ENCODE measurements at regions not wholly inside any gene's neighbourhood (a gene's known extent, or its start where the extent isn't known, plus 50 kb on each side); places are given as distances from the start of the nearest gene placed in this dataset.
A peak's percentile ranks its signal among the peaks of the same experiment; 100 is the strongest.

DNA sequence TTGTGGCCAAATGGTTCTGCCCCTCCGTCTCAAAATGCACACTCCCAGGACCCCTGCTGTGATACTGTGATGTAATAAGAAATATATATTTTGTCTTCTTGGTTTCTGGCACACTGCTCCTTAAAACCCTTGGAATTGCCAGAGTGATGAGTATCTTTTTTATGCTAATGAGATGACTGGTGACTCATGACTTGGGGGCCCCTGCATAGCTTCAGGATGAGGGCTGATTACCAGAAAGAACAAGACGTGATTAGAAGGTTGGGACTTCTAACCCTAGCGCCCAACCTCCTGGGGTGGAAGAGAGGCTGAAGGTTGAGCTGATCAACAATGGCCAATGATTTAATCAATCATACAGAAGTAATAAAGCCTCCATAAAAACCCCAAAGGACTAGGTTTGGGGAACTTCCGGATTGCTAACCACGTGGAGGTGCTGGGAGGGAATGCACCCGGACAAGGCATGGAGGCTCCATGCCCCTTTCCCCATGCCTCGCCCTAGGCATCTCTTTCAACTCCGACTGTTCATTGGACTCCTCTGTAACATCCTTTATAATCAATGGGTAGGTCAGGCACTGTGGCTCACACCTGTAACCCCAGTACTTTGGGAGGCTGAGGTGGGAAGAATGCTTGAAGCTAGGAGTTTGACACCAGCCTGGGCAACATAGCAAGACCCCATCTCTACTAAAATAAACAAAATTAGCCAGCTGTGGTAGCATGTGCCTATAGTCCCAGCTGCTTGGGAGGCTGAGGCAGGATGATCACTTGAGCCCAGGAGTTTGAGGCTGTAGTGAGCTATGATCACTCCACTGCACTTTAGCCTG, 89.1 kb downstream of the HS1BP3 start:
- DNase-seq, result no peak

DNA sequence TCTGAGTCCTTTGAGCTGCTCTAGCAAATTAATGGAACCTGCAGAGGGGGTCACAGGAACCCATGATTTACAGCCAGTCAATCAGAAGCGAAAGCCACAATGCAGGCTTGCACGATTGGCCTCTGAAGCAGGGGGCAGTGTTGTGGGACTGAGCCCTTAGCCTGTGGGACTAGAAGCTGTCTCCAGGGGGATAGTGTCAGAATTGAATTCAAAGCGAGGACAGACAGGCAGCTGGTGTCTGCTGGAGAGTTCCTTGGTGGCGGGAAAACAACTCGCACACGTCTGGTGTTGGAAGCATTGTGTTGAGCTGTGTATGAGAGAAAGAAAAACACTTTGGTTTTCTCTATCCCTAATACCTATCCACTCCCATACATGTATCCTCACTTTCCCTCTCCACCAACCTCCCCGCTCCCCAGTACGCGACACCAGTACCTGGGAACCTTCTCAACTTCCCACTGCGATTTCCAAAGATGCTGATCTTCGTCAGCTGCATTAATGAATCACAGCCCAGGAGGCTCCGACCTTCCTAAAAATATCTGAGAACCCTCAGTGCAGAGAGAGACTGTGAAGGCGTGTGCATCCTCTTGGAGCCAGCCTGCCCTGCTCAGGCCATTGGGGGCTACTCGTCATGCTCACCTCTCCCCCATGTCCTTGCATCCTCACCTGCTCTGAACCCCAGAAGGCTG, 88.2 kb downstream of the HS1BP3 start:
- peak; percentile 22 for DNase-seq

DNA sequence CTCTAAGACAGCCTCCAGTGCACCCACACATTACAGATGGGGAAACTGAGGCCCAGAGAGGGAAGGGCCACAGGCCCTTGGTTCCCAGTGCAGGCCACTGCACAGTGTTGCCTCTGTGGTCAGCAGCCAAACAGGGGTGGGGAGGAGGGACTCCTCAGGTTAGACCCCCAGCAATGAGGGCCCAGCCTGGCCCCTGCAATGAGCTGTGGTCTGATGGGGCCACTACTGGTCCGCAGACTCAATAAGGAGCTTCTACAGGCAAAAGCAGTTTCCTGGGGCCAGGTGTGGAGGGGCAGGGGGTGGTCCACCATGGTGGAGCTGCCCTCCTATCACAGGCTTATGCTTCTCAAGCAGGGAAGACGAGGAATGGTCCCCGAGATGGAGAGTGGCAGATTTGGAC, 87.6 kb downstream of the HS1BP3 start:
- no peak for DNase-seq

DNA sequence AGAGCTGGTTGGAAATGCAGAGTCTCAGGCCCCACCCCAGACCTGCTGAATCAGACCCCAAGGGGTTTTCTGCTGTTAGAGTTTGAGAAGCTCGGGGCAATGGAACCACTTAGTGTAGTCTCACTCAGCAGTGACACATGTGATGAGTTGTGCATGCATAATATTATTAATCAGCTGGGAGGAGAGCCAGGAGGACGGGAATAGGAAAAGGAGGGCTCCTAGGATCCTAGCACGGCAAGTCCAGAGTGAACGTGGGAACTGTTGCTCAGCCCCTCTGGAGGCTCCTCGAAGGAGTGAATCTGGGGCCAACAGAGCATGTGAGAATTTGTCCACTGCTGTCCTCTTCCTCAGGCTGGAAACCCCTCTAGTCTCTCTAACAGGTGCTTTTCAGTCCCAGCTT, 87.1 kb downstream of the HS1BP3 start:
- no peak for DNase-seq

DNA sequence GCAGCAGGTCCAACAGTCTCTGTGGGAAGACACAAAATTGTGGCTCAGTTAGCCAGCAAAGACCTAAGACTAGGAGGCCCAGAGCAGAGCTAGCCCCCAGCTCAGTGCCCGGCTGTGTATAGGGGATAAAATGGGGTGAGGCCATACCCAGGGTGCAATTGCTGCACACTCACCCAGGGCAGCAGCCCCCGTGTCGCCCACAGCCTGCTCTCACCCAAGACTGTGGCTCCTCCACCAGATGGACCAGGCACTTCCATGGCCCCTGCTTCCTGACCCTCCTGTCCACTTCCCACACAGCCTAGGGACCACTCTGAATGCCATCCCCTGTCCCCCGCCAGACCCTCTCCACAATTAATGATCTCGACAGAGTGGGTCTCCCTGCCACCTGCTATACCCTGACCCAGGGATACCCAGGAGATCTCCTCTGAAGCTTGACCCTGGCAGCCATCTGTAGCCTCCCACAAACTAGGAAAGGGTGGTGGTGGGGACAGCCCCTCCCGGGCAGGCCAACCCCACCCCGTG, 85.7 kb downstream of the HS1BP3 start:
- DNase-seq, result no peak

DNA sequence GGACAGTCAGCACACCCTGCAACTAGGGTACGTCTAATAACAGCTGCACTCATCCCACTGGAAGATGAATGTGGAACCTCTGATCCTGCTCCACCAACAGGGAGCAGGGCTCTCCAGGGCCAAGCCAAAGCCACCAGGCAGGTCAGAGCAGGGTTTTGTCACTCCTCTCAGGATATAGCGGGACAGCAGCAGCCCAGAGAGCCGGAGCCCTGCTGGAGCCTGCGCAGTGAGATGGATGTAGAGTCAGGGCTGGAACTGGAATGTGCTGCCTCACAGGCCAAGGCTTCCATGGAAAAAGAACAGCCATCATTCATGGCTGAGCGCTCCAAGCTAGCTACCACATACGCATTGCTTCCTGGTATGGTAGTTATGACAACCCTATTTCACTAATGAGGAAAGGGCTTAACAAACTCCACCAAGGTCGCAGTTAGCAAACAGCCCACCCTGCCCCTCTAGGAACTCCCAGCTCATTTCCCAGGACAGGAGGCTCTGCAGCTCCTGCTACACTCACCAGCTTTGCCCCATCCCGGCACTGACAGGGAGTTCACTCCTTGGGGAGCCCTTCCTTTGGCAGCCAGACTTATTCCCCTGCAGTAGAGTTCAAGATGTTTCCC, 85.2 kb downstream of the HS1BP3 start:
- no peak for DNase-seq

DNA sequence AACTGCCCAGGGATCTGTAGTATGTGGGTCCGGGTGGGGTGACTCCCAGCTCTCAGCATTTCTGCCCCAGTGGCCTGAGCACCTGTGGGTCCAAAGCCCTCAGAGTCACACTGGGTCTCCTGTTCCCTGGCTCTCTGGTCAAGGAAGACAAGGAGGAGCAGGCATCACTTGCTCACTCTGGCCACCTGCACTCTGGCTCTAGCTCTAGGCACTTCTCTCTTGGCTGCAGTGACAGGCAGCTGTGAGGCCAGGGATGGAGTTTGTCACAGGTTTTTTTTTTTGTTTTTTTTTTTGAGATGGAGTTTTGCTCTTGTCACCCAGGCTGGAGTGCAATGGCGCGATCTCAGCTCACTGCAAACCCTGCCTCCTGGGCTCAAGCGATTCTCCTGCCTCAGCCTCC, 84.6 kb downstream of the HS1BP3 start:
- DNase-seq, result no peak

DNA sequence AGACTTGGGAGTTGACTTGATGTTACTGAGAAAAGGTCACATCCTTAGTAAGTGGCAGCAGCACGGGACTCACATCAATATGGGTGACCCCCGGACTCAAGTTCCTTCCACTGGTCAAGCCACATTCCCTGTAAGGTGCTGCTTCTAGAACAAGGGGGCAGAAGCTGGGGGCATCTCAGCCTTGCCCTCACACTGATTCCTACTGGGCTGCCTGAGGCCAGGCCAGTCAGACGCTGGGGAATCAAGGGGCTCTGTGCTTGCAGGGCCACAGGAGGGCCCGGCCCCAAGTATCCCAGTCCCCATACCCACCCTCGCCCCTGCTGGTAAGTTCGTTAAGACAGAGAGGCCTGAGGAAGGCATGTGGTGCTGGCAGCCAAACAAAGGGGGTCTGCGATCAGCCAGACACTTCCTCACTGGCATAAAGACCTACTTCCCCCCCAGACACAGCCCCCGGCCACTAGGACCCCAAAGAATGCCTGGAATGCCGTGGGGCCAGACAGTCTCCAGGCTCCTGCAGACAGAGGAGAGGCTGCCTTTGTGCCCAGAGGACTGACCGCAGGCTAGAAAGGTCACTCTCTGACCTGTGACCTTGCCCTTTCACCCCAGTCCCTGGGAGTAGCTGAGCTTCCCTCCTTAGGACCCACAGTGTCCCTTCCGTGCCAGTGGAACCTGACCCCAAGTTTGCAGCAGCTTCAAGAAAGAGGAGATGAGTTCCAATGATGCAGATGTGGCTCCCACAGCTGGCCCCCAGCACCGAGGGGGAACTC, 83.6 kb downstream of the HS1BP3 start:
- no peak for DNase-seq
